HG02970 (cell line): ENCODE measurements at regions not wholly inside any gene's neighbourhood (a gene's known extent, or its start where the extent isn't known, plus 50 kb on each side); places are given as distances from the start of the nearest gene placed in this dataset.

Source experiments
- ATAC-seq: cut with Tn5 transposase; IDR thresholded peaks from one replicate; pipeline ENCODE4 v1.9.1; 2021; ENCODE audit warnings: mild to moderate bottlenecking, moderate library complexity, moderate number of reproducible peaks; ENCODE audit not compliant: unreplicated experiment, low FRiP score

GRCh38 chr1:189904509-189904908 lies 573.2 kb downstream of the BRINP3 start:
- ATAC-seq: no peak

DNA sequence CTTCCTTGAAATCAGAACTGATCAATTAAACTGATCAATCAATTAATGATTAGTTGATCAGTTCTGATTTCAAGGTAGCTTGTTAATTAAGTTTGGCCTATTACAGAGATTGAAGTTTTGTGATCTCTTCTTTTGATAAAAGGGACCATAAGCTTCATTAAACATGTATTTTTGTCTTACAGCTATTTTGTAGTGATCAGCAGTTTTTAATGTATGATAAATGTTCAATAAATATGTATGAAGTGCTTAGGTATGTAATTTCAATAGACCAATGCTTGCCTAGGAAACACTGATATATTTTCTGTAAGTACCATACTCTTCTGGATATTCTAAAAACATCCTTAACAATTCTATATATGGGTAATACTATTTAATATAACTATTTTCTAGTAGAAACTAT lies 569.6 kb downstream of the BRINP3 start:
- ATAC-seq: no peak

- no peak for ATAC-seq
Measured at GRCh38 chr1:189921613-189922012, 556.1 kb downstream of the BRINP3 start.

GRCh38 chr1:189927641-189928040 lies 550.0 kb downstream of the BRINP3 start:
- no peak for ATAC-seq

GRCh38 chr1:189929501-189930099 lies 548.1 kb downstream of the BRINP3 start:
- no peak for ATAC-seq

DNA sequence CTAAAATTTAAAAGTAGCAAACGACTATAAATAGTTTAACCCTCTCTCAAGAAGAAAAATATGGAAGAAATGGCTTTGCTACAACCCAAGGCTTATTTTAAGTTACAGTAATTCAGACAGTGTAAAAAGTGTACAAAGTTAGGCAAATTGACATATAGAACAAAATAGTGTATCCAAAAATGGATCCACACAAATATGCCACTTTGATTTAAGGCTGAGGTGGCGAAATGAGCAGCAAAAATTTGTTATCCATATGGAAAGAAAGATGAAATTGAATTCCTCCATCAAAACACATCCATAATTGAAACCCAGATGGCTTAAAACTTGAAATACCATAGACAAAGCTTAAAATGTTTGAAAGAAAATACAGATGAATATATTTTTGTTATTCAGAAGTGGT lies 540.8 kb downstream of the BRINP3 start:
- ATAC-seq: no peak

DNA sequence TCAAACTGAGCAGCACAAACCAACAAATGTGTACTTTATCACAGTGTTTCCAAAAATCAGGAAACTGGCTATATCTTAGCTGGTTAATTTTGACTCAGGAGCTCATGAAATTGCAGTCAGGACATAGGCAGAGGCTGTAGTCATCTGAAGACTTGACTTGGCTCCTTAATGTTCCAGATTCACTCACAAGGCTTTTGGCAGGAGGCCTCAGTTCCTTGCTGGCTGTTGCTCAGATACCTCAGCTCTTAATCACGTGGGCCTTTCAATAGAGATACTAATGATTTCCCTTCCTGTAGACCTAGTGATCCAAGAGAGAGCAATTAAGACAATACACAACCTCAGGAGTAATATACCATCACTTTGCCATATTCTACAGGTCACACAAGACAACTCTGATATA lies 537.7 kb downstream of the BRINP3 start:
- ATAC-seq: no peak

DNA sequence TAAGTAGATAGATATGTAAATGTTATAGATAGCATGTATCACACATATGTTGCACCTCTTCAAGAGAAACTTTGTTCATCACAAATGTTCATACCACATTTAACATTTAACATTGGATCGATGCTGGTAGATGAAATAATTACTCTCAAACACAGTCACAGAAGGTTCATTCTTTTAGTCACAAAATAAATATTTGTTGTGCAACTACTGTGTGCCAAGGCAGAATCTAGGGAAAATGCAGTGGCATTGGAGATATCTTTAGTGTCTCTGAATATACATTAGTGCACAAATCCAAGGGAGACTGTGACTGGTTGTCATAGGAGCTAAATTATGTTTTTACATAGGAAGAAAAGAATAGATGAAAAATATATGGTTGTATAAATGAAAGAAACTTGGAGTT lies 535.7 kb downstream of the BRINP3 start:
- ATAC-seq: no peak

- ATAC-seq: no peak
Measured at GRCh38 chr1:189958756-189959155, 518.9 kb downstream of the BRINP3 start.

- ATAC-seq: no peak
Measured at GRCh38 chr1:189960769-189961168, 516.9 kb downstream of the BRINP3 start.

- ATAC-seq: no peak
Measured at GRCh38 chr1:189962181-189962580, 515.5 kb downstream of the BRINP3 start.

GRCh38 chr1:189970331-189971230 lies 507.1 kb downstream of the BRINP3 start:
- no peak for ATAC-seq

DNA sequence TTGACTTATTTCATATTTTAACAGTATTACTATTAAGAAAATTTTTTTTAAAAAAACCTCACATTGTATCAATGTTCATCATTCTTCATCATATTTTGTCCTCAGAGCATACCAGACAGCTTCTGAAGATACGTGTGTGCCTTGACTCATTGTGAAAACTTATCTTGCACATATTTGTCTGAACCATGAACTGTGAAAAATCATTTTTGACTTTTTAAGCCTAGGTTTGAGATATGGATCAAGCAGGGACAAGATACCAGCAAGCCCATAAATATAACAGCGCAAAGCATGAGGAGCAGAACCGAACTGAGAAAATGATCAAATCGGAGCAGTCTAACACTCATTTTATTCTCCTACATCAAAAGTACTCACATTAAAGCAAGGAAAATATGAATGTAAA lies 506.0 kb downstream of the BRINP3 start:
- ATAC-seq: no peak

- ATAC-seq: no peak
Measured at GRCh38 chr1:189977184-189977583, 500.5 kb downstream of the BRINP3 start.

DNA sequence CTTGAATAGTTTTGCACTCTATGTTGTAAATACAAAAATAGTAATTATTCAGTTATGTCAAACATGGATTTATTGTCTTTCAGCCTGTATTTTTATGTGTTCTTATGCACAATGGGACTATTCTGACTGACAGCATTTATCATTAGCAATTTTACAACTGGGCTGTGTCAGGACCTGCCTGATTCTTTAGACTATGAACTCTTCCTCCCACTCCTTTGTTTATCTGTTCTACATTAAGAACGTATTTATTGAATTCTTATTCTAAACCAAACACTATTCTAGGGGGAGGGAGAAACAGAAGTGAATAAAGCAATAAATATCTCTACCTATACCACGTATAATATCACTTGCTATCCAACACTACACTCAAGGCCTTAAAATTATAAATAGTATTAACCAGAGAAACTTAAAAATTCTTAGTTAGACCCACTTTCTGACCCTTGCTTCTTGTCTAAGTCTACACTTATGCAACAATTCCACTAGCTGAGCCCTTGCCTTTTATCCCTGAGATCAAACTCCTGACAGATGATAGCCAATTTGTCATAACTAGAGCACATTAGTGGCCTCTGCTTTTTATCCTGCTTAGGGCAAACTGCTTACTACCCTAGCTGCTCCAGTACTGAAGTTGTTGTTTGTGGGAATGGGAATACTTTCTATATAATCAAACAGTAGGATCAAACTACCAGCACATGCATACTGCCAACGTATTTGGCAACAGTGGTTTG lies 494.3 kb downstream of the BRINP3 start:
- ATAC-seq: no peak

- ATAC-seq: no peak
Measured at GRCh38 chr1:189986516-189986915, 491.1 kb downstream of the BRINP3 start.

GRCh38 chr1:189987509-189987908 lies 490.2 kb downstream of the BRINP3 start:
- no peak for ATAC-seq

DNA sequence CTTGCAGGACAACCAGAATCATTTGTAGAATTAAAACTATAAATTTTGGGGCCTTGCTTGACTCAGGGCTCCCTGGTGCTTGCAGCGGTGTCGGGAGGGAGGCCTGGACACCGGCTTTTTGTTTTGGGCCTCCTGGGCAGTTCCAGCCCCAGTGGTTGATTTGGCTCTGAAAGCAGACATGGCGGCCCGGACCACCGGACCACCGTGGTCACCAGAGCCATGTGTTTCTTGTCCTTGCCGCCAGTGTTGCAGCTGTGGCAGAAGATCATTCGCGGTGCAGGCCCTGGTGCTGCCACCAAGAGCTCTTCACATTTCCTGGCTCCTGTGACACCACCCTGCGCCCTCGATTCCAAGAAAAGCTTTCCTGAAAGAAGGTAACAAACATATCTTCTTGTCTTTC lies 484.8 kb downstream of the BRINP3 start:
- ATAC-seq: no peak

DNA sequence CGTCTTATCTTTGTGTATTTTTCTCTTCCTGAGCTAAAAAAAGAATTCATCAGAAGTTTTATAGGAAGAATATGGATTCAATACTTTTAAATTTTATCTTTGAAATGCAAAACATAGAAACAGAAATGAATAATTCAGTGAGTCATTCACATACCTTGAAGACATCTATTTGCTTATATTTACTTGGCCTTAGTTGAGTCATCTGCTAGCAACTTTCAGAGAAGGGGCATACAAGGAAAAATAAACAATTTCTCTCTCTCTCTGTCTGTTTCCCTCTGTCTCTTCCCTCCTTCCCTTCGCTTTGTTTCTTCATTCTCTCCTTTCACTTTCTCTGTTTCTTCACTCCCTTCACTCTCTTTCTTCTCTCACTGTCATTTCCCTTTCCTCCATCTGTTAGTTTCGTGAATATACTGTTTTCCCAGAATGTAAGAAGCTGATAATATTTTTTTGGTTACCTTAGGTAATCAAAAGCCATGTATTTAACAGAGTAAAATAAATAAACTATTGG lies 477.2 kb downstream of the BRINP3 start:
- ATAC-seq: no peak

GRCh38 chr1:190001187-190001586 lies 476.5 kb downstream of the BRINP3 start:
- no peak for ATAC-seq

DNA sequence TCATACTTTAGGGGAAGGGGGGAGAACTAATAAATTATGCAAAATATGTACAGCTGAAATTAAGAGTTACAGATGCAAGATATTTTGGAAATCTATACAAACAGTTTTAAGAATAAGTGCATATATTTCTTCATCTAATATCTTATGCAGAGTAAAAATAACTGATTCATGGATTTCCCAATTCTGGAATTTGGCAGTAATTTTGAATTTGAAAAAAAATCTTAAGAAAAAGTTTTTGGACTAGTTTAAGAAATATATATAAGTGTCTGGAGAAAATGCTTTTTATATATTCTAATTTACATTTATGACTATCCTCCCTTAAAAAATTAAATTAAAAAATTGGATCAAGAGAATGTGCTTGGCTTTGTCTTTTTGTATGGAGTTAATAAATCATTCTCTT lies 474.3 kb downstream of the BRINP3 start:
- ATAC-seq: no peak
